ENCODE measurements at regions not wholly inside any gene's neighbourhood (a gene's known extent, or its start where the extent isn't known, plus 50 kb on each side); places are given as distances from the start of the nearest gene placed in this dataset.

DNA sequence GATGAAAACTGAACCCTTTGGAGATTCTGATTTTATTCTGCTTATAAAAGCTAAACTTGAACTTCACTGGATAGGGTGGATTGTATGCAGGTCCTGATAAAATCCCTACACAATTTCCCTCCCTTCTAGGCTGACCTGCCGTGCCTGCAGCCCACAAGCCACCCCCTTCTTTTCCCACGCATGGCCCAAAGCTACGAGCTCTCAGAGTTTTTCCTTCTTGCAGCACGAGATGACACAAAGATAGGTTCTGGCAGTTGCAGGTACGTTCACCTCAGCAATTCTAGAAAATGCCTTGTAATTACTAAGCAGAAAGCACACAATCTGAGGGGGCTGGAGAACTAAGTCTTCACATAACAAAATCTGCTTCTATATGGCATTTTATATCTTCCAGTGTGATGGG, 110.6 kb upstream of the ATP8B1 start (continued):
- TF ChIP-seq, protein P1, sequence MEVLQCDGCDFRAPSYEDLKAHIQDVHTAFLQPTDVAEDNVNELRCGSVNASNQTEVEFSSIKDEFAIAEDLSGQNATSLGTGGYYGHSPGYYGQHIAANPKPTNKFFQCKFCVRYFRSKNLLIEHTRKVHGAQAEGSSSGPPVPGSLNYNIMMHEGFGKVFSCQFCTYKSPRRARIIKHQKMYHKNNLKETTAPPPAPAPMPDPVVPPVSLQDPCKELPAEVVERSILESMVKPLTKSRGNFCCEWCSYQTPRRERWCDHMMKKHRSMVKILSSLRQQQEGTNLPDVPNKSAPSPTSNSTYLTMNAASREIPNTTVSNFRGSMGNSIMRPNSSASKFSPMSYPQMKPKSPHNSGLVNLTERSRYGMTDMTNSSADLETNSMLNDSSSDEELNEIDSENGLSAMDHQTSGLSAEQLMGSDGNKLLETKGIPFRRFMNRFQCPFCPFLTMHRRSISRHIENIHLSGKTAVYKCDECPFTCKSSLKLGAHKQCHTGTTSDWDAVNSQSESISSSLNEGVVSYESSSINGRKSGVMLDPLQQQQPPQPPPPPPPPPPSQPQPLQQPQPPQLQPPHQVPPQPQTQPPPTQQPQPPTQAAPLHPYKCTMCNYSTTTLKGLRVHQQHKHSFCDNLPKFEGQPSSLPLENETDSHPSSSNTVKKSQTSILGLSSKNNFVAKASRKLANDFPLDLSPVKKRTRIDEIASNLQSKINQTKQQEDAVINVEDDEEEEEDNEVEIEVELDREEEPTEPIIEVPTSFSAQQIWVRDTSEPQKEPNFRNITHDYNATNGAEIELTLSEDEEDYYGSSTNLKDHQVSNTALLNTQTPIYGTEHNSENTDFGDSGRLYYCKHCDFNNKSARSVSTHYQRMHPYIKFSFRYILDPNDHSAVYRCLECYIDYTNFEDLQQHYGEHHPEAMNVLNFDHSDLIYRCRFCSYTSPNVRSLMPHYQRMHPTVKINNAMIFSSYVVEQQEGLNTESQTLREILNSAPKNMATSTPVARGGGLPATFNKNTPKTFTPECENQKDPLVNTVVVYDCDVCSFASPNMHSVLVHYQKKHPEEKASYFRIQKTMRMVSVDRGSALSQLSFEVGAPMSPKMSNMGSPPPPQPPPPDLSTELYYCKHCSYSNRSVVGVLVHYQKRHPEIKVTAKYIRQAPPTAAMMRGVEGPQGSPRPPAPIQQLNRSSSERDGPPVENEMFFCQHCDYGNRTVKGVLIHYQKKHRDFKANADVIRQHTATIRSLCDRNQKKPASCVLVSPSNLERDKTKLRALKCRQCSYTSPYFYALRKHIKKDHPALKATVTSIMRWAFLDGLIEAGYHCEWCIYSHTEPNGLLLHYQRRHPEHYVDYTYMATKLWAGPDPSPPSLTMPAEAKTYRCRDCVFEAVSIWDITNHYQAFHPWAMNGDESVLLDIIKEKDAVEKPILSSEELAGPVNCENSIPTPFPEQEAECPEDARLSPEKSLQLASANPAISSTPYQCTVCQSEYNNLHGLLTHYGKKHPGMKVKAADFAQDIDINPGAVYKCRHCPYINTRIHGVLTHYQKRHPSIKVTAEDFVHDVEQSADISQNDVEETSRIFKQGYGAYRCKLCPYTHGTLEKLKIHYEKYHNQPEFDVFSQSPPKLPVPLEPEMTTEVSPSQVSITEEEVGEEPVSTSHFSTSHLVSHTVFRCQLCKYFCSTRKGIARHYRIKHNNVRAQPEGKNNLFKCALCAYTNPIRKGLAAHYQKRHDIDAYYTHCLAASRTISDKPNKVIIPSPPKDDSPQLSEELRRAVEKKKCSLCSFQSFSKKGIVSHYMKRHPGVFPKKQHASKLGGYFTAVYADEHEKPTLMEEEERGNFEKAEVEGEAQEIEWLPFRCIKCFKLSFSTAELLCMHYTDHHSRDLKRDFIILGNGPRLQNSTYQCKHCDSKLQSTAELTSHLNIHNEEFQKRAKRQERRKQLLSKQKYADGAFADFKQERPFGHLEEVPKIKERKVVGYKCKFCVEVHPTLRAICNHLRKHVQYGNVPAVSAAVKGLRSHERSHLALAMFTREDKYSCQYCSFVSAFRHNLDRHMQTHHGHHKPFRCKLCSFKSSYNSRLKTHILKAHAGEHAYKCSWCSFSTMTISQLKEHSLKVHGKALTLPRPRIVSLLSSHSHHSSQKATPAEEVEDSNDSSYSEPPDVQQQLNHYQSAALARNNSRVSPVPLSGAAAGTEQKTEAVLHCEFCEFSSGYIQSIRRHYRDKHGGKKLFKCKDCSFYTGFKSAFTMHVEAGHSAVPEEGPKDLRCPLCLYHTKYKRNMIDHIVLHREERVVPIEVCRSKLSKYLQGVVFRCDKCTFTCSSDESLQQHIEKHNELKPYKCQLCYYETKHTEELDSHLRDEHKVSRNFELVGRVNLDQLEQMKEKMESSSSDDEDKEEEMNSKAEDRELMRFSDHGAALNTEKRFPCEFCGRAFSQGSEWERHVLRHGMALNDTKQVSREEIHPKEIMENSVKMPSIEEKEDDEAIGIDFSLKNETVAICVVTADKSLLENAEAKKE (CRISPR knock-in tag; IDR thresholded peaks at IDR 0.05), result no peak
- TF ChIP-seq EZH2phosphoT487 (IDR thresholded peaks at IDR 0.05; ENCODE audit: unreplicated experiment) (no peak), EZH2 (IDR thresholded peaks at IDR 0.05; ENCODE audit: low read depth, unreplicated experiment) (no peak), POLR2AphosphoS5 (IDR thresholded peaks at IDR 0.05; ENCODE audit: low read depth) (no peak)

DNA sequence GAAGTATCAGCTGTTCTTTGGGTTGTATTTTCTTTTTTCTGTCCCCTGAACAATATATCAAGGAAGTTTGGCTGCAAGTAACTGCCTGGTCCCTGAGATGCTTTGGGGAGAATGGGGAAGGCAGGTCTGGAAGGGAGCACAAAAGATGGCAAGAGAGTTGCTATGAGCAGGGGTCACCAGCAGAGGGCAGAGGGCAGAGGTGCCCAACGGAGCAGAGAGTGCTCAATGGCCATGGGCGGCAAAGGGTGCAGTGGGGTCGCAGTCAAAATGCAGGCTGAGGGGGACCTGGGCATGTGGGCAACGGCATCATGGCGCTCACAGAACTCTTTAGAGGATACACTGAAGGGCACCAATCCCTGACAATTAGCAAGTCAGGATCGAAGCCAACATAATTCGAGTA, 107.7 kb upstream of the ATP8B1 start:
- Mint-ChIP-seq H3K4me3 (no peak overlapping the region), H3K27ac (no peak overlapping the region), H3K9me3 (no peaks in the 10 kb centered on the region), H3K36me3 (ENCODE audit: low read depth) (no peaks in the 10 kb centered on the region), H3K27me3 (ENCODE audit: insufficient read depth, low read depth, poor library complexity) (peaks cover 4% of the 10 kb centered on the region), H3K4me1 (peaks cover 22% of the 10 kb centered on the region)
- Histone ChIP-seq H3K4me3 (no peak overlapping the region), H3F3A (replicated peaks; ENCODE audit: low read depth) (no peaks in the 10 kb centered on the region), H2AFZ (peak overlapping the region; percentile 92), H3K4me2 (no peak overlapping the region), H3K27ac (ENCODE audit: low read depth) (no peak overlapping the region), H3K4me1 (ENCODE audit: insufficient read depth) (peaks cover 10% of the 10 kb centered on the region), H3K9me2 (ENCODE audit: insufficient read depth) (no peaks in the 10 kb centered on the region), H3K27me3 (ENCODE audit: insufficient read depth) (no peaks in the 10 kb centered on the region), H3K36me3 (ENCODE audit: insufficient read depth) (no peaks in the 10 kb centered on the region), H4K20me1 (replicated peaks; ENCODE audit: insufficient read depth) (no peaks in the 10 kb centered on the region; the same call in 1 of the 2 replicates), H3K79me2 (replicated peaks; ENCODE audit: insufficient read depth) (no peaks in the 10 kb centered on the region)
- TF ChIP-seq ZNF114 (CRISPR knock-in tag; IDR thresholded peaks at IDR 0.05) (no peak), NANOG (IDR thresholded peaks at IDR 0.05; ENCODE audit: borderline replicate concordance) (no peak), EZH2phosphoT487 (IDR thresholded peaks at IDR 0.05; ENCODE audit: unreplicated experiment) (no peak)
- TF ChIP-seq, protein P1 (CRISPR knock-in tag; IDR thresholded peaks at IDR 0.05), result no peak
- TF ChIP-seq, protein P2, sequence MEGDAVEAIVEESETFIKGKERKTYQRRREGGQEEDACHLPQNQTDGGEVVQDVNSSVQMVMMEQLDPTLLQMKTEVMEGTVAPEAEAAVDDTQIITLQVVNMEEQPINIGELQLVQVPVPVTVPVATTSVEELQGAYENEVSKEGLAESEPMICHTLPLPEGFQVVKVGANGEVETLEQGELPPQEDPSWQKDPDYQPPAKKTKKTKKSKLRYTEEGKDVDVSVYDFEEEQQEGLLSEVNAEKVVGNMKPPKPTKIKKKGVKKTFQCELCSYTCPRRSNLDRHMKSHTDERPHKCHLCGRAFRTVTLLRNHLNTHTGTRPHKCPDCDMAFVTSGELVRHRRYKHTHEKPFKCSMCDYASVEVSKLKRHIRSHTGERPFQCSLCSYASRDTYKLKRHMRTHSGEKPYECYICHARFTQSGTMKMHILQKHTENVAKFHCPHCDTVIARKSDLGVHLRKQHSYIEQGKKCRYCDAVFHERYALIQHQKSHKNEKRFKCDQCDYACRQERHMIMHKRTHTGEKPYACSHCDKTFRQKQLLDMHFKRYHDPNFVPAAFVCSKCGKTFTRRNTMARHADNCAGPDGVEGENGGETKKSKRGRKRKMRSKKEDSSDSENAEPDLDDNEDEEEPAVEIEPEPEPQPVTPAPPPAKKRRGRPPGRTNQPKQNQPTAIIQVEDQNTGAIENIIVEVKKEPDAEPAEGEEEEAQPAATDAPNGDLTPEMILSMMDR (conservative IDR thresholded peaks at IDR 0.05; ENCODE audit: low read depth in 2 of 2), result peak; percentile 78 to 88
- DNase-seq (ENCODE audit: low spot score) (peak; percentile 79), ATAC-seq (peak; percentile 92)
